Immature natural killer cell (primary cell): ENCODE measurements at regions not wholly inside any gene's neighbourhood (a gene's known extent, or its start where the extent isn't known, plus 50 kb on each side); places are given as distances from the start of the nearest gene placed in this dataset.

Source experiments
- DNase-seq, 3 donors: peaks; one replicate each; pipeline ENCODE4 v3.0.0; 2022; ENCODE audit warnings: mixed read lengths in 1 of 3
- H3K27ac Mint-ChIP-seq, 6 donors: one replicate each; pipeline ENCODE4 v1.8.0; 2020; ENCODE audit warnings: mixed read lengths in 6 of 6, mild to moderate bottlenecking in 5 of 6, inconsistent platforms in 4 of 6, moderate library complexity in 3 of 6
- H3K27me3 Mint-ChIP-seq, 3 donors: one replicate each; pipeline ENCODE4 v1.8.0; 2020 to 2021; ENCODE audit warnings: low read depth in 3 of 3, mild to moderate bottlenecking in 3 of 3, mixed read lengths in 3 of 3, moderate library complexity in 3 of 3, inconsistent platforms in 1 of 3
- H3K36me3 Mint-ChIP-seq, 3 donors: one replicate each; pipeline ENCODE4 v1.8.0; 2020; ENCODE audit warnings: mixed read lengths in 3 of 3, inconsistent platforms in 2 of 3, mild to moderate bottlenecking in 2 of 3
- H3K4me1 Mint-ChIP-seq, 2 donors: one replicate each; pipeline ENCODE4 v1.8.0; 2020; ENCODE audit warnings: inconsistent platforms in 2 of 2, mild to moderate bottlenecking in 2 of 2, mixed read lengths in 2 of 2, moderate library complexity in 1 of 2
- H3K4me3 Mint-ChIP-seq, 5 donors: one replicate each; pipeline ENCODE4 v1.8.0; 2020; ENCODE audit warnings: mild to moderate bottlenecking in 5 of 5, mixed read lengths in 5 of 5, inconsistent platforms in 3 of 5, moderate library complexity in 3 of 5
- H3K9me3 Mint-ChIP-seq, 6 donors: one replicate each; pipeline ENCODE4 v1.8.0; 2020; ENCODE audit warnings: mild to moderate bottlenecking in 6 of 6, mixed read lengths in 6 of 6, inconsistent platforms in 4 of 6, moderate library complexity in 3 of 6

DNA sequence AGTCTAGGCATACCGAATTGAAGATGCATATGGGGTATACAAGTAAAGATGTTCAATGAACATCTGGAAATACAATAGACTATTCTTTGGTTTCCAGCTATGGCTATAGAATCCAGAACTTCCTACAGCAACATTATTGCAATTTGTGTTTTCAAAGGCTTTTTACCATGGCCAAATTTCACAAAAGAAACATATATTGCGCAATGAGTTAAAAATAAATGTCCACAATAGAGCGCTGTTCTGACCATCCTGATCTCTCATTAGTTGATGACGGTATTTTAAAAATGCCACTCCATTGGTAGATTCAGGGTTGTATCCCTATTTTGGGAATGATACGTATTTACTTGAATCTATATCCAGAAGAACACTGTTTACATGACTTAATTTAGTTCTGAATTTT lies 139.2 kb downstream of the LINC00632 start:
- Mint-ChIP-seq H3K9me3 (no peaks in the 10 kb centered on the region), H3K27ac (no peak overlapping the region), H3K4me1 (no peaks in the 10 kb centered on the region), H3K27me3 (peaks cover 0 to 8% (median 4%) of the 10 kb centered on the region in 3 donors), H3K4me3 (no peak overlapping the region), H3K36me3 (no peaks in the 10 kb centered on the region)
- DNase-seq: no peak

DNA sequence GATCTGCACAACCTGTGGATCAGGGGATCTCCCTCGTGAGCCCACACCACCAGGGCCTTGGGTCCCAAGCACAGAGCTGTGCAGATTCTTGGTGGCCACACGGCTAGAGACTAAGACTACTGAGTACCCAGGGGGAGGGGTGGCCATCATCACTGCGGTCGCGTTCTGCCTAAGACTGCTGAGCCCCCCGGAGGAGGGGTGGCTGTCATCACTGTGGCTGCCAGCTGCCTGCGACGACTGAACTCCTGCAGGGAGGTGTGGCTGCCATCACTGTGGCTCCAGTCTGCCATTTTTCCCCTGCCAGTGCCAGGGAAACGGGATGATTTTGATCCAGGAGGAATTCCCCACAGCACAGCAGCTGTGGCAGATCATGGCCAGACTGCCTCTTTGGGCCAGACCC lies 141.7 kb upstream of the SPANXB1 start:
- Mint-ChIP-seq H3K36me3 (no peaks in the 10 kb centered on the region), H3K27me3 (peaks cover 0 to 8% (median 0%) of the 10 kb centered on the region in 3 donors), H3K4me3 (no peak overlapping the region), H3K4me1 (no peaks in the 10 kb centered on the region), H3K9me3 (peaks cover 0 to 3% (median 0%) of the 10 kb centered on the region in 6 donors), H3K27ac (no peak overlapping the region)
- no peak for DNase-seq

DNA sequence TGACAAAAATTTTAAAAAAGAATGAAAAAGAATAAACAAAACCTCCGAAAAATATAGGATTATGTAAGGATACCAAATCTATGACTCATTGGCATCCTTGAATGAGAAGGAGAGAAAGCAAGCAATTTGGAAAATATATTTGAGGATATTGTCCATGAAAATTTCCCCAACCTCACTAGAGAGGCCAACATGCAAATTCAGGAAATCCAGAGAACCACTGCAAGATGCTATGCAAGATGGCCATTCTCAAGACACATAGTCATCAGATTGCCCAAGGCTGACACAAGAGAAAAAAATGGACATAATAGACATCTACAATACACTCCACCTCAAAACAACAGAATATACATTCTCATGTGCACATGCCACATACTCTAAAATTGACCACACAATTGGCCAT lies 135.9 kb upstream of the SPANXB1 start:
- DNase-seq: no peak
- no peak overlapping the region for H3K27ac Mint-ChIP-seq
- peaks cover 1 to 10% (median 3%) of the 10 kb centered on the region in 3 donors for H3K27me3 Mint-ChIP-seq
- no peak overlapping the region for H3K4me3 Mint-ChIP-seq
- peaks cover 0 to 5% (median 0%) of the 10 kb centered on the region in 6 donors for H3K9me3 Mint-ChIP-seq
- no peaks in the 10 kb centered on the region for H3K36me3 Mint-ChIP-seq
- no peaks in the 10 kb centered on the region for H3K4me1 Mint-ChIP-seq

DNA sequence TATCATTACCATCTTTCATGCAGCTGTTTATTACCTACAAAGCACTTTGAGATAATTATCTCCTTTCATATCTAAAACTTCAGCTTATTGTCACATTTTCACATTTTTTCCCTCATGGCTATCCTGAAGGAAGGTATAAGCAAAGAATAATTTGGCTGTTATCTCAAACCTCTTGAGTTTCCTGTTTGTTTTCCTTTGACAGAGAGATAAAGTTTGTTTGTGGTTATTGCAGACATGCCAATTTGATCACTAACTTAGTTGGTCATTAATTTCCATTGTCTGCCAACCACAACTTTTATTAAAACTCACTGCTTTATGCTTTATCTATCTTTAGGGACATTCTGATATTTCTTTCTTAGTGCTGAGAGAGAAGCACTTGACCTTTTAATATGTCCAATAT lies 89.8 kb upstream of the SPANXB1 start:
- Mint-ChIP-seq H3K27ac (no peak overlapping the region), H3K36me3 (no peaks in the 10 kb centered on the region), H3K27me3 (peaks cover 2 to 7% (median 2%) of the 10 kb centered on the region in 3 donors), H3K4me3 (no peak overlapping the region), H3K4me1 (peaks cover 0 to 2% of the 10 kb centered on the region in 2 donors), H3K9me3 (no peaks in the 10 kb centered on the region)
- no peak for DNase-seq

DNA sequence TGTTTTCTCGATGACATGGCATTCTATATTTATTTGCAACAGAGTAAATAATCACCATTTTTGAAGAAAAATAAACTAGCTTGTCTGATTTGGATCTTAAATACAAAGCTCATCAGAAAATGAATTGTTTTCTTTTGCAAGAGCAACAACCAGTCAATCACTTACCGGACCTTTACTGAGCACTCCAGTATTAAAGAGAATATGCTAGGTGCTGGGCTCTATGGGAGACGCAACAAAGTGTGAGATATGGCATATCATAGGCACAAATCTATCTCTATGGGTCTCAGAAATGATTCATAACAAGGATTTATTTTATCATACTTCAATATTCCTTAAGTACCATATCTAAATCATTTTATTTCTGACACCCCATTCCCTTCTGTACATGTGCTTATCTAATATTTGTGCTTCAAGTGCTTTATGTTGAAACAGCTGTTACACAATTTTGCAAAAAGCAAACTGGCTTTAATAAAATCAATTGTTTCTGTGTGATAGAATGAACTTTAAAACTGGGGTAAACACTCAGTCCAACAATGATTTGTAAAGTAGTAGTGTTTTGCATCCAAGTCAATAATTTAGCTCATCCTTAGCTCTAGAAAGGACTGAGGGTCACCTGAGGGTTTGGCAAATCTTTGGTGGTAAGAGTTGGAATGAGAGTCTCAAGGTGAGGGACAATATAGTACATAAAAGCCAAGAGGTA lies 88.4 kb upstream of the SPANXB1 start:
- H3K4me1 Mint-ChIP-seq: peaks cover 3 to 13% of the 10 kb centered on the region in 2 donors
- H3K27ac Mint-ChIP-seq: no peak overlapping the region
- no peaks in the 10 kb centered on the region for H3K36me3 Mint-ChIP-seq
- DNase-seq: no peak
- peaks cover 2 to 5% (median 3%) of the 10 kb centered on the region in 3 donors for H3K27me3 Mint-ChIP-seq
- peaks cover 0 to 3% (median 0%) of the 10 kb centered on the region in 6 donors for H3K9me3 Mint-ChIP-seq
- H3K4me3 Mint-ChIP-seq: no peak overlapping the region

DNA sequence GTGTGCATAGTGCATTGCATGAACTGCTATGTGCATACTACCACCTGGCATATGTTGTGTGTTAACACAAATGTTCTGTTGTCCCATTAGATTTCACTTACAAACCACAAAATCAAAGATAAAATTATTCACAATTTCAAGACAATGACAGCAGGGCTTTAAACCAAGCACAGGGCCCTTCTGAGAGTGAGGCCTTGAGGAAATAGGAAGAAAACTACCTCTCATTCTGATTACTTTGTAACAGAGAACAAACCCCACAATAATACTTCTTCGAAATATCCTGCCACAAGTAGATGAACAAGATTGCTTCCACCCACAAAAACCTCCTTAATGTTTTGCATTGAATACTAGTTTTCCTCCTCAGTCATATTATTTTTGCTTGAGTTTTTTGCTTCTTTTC lies 85.5 kb upstream of the SPANXB1 start:
- H3K4me3 Mint-ChIP-seq: no peak overlapping the region

DNA sequence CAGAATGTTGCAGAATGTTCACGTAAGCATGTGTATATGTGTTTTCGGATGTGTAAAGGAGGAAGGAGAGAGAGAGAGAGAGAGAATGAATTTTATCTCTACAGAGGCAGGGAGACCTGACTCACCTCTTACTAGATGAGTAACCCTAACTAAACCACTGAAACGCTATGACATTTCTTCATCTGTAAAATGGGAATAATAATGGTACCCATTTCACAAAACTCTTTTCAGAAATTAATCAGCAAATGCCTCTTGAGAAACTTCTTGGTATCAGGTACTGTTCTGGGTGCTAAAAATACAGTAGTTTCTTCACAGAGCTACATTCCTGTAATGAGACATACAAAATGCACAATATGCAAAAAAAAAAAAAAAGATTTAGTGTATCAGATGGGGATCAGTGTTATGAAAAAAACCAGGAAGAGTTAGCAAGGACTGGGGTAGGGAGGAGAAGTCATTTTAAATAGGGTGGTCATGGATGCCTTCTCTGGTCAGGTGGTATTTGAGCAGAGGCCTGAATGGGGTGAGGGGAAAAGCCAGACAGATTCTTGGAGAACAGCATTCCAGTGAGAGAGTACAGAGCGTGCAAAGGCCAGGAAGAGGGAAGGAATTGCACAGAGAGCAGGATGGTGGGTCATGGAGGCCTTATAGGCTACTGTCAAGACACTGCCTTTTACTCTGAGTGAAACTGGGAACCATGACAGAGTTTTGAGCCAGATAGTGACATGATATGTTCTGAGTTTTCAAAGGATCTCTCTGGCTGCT lies 84.9 kb upstream of the SPANXB1 start:
- no peaks in the 10 kb centered on the region for H3K36me3 Mint-ChIP-seq
- peaks cover 0 to 3% (median 0%) of the 10 kb centered on the region in 6 donors for H3K9me3 Mint-ChIP-seq
- no peak overlapping the region for H3K4me3 Mint-ChIP-seq
- H3K27ac Mint-ChIP-seq: peak overlapping the region in 2 of 6 donors; percentile 23 to 47
- H3K27me3 Mint-ChIP-seq: peaks cover 2 to 5% (median 3%) of the 10 kb centered on the region in 3 donors
- H3K4me1 Mint-ChIP-seq: peaks cover 3 to 13% of the 10 kb centered on the region in 2 donors
- DNase-seq: no peak

More for the DNA sequence above, 85.5 kb upstream of the SPANXB1 start:
- H3K27me3 Mint-ChIP-seq: peaks cover 2 to 5% (median 3%) of the 10 kb centered on the region in 3 donors
- no peak for DNase-seq
- no peaks in the 10 kb centered on the region for H3K36me3 Mint-ChIP-seq
- H3K4me1 Mint-ChIP-seq: peaks cover 3 to 13% of the 10 kb centered on the region in 2 donors
- no peak overlapping the region for H3K27ac Mint-ChIP-seq
- H3K9me3 Mint-ChIP-seq: peaks cover 0 to 3% (median 0%) of the 10 kb centered on the region in 6 donors

DNA sequence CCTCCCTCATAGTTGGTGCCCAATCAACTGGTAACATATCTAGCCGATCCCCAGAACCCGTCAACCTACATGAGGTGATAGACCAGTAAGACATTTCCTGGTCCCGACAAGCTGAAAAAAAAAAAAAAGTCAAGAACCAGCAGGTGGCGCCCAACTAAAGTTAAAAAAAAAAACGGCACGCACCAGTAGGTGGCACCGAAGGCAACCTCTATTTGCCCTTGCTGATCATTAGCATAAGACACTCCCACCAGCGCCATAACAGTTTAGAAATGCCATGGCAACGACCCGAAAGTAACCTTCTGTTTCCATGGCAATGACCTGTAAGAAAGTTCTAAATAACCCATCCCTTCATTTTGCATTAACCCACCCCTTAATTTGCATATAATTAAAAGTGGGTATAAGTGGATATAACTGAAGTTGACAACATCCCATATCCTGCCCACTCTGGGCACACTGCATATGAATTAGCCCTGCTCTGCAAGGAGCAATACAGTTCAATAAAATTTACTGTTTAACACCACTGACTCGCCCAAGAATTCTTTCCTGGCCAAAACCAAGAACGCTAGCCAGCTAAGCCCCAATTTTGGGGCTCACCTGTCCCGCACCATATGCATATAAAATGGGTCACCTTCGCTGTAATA lies 83.9 kb upstream of the SPANXB1 start:
- Mint-ChIP-seq H3K27ac (peak overlapping the region in 2 of 6 donors; percentile 7 to 24), H3K9me3 (peaks cover 0 to 3% (median 0%) of the 10 kb centered on the region in 6 donors), H3K4me3 (peak overlapping the region in 1 of 5 donors; percentile 23)

DNA sequence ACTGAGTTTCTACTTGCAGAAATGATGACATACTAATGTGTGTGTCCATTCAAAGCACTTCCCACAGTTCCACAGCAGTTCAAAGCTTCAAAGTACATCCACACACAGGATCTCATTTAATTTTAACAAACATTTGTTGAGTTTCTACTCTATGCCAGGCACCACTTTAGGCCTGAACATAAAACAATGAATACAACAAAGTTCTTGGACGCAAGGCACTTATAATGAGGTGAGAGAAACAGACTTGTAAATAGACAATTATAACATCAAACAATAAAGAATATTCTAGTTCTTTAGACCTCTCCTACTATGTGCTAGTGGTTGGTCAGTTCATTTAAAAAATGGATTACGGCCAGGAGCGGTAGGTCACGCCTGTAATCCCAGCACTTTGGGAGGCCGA lies 82.0 kb upstream of the SPANXB1 start:
- DNase-seq: no peak
- H3K27me3 Mint-ChIP-seq: peaks cover 2 to 7% (median 4%) of the 10 kb centered on the region in 3 donors
- peaks cover 3 to 13% of the 10 kb centered on the region in 2 donors for H3K4me1 Mint-ChIP-seq
- H3K9me3 Mint-ChIP-seq: peaks cover 0 to 3% (median 0%) of the 10 kb centered on the region in 6 donors
- no peak overlapping the region for H3K4me3 Mint-ChIP-seq
- H3K36me3 Mint-ChIP-seq: no peaks in the 10 kb centered on the region
- H3K27ac Mint-ChIP-seq: no peak overlapping the region

More for the DNA sequence above, 83.9 kb upstream of the SPANXB1 start:
- Mint-ChIP-seq H3K36me3 (no peaks in the 10 kb centered on the region), H3K4me1 (peaks cover 3 to 13% of the 10 kb centered on the region in 2 donors), H3K27me3 (peaks cover 0 to 3% (median 2%) of the 10 kb centered on the region in 3 donors)
- peak; percentile 3 to 58 (median 40) for DNase-seq

DNA sequence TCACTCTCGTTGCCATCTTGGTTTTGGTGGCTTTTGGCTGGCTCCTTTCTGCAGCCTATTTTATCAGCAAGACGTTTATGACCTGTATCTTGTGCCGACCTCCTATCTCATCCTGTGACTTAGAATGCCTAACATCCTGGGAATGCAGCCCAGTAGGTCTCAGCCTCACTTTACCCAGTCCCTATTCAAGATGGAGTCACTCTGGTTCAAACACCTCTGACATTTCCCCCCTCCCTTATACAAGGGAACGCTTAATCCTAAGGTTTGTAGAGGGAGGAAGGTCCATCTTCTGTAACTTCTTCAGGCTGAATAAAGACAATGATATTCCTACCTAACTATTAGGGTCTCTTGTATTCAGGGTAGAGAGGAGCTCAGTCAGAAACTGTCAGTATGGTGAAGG lies 79.3 kb upstream of the SPANXB1 start:
- Mint-ChIP-seq H3K27me3 (peaks cover 1 to 10% (median 3%) of the 10 kb centered on the region in 3 donors), H3K36me3 (no peaks in the 10 kb centered on the region), H3K4me1 (peaks cover under 1 to 6% of the 10 kb centered on the region in 2 donors), H3K4me3 (no peak overlapping the region), H3K9me3 (no peaks in the 10 kb centered on the region), H3K27ac (no peak overlapping the region)
- no peak for DNase-seq

DNA sequence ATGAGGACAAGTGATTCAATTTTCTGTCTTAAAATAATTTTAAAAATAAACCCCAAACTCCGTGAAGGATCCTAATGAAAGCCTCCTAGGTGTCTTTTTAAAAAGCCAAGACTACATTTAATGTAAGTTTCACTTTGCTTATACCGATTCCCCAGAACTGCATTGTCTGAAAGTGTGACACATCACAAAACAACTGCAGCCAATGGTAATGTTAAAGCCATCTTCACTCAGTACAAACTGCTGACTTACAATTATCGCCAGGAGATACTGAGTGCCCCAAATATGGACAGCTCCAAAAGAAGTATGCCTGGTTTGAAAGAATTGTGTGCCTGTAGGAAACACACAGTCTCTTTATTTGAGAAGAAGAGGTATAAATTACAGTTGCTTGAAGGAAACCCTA lies 73.7 kb upstream of the SPANXB1 start:
- H3K9me3 Mint-ChIP-seq: no peaks in the 10 kb centered on the region
- H3K4me1 Mint-ChIP-seq: no peaks in the 10 kb centered on the region
- no peaks in the 10 kb centered on the region for H3K36me3 Mint-ChIP-seq
- no peak overlapping the region for H3K4me3 Mint-ChIP-seq
- no peak overlapping the region for H3K27ac Mint-ChIP-seq
- H3K27me3 Mint-ChIP-seq: peaks cover 1 to 13% (median 2%) of the 10 kb centered on the region in 3 donors
- no peak for DNase-seq

DNA sequence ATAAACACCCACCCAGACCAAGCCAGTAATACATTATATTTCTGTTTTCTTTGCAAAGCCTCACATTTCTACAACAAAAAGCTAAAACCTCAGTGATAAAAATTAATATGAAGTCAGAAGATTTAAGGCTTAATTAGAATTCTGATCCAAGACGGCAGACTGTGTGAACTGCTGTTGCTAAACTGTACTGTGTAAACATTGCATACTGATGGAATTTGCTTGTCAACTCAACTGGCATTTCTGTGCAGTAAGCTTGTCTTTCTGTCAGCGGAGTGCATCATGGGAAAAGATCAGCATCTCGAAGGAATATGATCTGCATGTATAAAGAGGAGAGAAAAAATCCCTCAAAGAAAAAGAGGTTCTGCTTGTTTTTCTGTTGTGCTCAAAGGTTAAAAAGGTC lies 69.4 kb upstream of the SPANXB1 start:
- DNase-seq: no peak
- no peak overlapping the region for H3K27ac Mint-ChIP-seq
- no peaks in the 10 kb centered on the region for H3K4me1 Mint-ChIP-seq
- H3K27me3 Mint-ChIP-seq: peaks cover 0 to 3% (median 0%) of the 10 kb centered on the region in 3 donors
- H3K36me3 Mint-ChIP-seq: no peaks in the 10 kb centered on the region
- no peaks in the 10 kb centered on the region for H3K9me3 Mint-ChIP-seq
- no peak overlapping the region for H3K4me3 Mint-ChIP-seq

DNA sequence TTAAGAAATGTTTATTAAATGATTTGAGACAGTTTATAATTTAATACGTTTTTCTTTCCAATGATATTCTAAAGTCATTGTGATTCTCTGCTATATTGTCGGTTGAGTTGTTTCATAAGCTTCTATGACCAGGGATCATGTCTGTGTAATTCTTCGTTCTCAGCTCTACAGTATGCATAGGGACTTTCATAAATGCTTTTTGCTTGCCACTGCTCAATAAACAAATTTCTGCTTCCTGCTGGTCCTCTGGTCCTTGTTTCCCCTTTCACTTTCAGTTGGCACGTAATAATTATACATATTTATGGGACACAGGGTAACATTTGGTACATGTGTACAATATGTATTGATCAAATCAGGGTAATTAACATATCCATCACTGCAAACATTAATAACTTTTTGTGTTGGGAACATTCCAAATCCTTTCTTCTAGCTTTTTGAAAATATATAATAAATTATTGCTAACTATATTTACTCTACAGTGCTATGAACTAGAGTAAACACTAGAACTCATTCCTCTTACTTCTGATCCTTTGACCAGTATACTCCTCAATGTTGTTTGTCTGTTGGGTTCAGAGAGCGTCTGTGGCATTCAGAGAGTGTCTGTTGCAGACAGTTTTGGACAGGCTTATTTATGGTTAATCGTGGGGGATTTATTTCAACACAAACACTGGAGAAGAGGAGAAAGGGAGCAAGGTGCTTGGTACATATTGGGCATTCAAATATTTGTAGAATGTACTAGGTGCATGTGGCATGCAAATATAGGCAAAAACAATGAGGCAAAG lies 68.3 kb upstream of the SPANXB1 start:
- no peak overlapping the region for H3K4me3 Mint-ChIP-seq
- DNase-seq: no peak
- no peaks in the 10 kb centered on the region for H3K4me1 Mint-ChIP-seq
- H3K27ac Mint-ChIP-seq: no peak overlapping the region
- peaks cover 0 to 3% (median 0%) of the 10 kb centered on the region in 3 donors for H3K27me3 Mint-ChIP-seq
- H3K9me3 Mint-ChIP-seq: no peaks in the 10 kb centered on the region
- no peaks in the 10 kb centered on the region for H3K36me3 Mint-ChIP-seq
